Fibroblast of the aortic adventitia (primary cell): ENCODE measurements at regions not wholly inside any gene's neighbourhood (a gene's known extent, or its start where the extent isn't known, plus 50 kb on each side); places are given as distances from the start of the nearest gene placed in this dataset.

Experiments used
- DNase-seq: peaks from one replicate; pipeline ENCODE4 v3.0.0-alpha.2; 2010; ENCODE audit warnings: low read depth
- H3K4me3 ChIP-seq: 2 replicates; pipeline ENCODE4 v1.5.1; 2011; ENCODE audit warnings: low read depth, mild to moderate bottlenecking, control low read depth, low read length, moderate library complexity
- CTCF ChIP-seq: IDR thresholded peaks from 2 replicates; pipeline ENCODE4 v1.5.1; 2011; ENCODE audit warnings: mild to moderate bottlenecking, low read length, control low read depth, inconsistent platforms; ENCODE audit not compliant: insufficient read depth

DNA sequence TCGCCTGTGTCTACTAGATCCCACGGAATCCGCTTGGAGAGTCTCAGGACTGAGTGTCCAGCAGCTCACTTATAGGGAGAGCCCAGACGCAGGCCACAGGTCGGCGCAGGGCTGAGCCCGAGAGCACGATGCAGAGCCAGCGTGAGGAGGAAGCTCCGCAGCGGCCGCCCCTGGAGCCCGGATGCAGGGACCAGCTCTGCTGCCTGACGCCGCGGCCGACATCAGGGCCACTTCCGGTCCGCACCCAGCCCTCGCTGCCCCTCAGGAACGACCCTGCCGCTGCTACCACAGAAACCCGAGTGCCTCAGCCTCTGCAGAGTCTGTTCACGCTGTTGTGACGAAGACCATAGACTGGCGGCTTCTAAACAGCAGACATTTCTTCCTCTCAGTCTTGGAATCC, 275.8 kb upstream of the PPP2R2D start:
- no peak for TF ChIP-seq CTCF
- no peak for DNase-seq
- H3K4me3 ChIP-seq = no peak overlapping the region

- H3K4me3 ChIP-seq = no peak overlapping the region
- DNase-seq = no peak
- TF ChIP-seq CTCF = no peak
These were observed 274.5 kb upstream of the PPP2R2D start for GRCh38 chr10:131626274-131626673.

GRCh38 chr10:131629026-131629770, 271.6 kb upstream of the PPP2R2D start:
- TF ChIP-seq CTCF = no peak
- no peak overlapping the region for H3K4me3 ChIP-seq
- no peak for DNase-seq

DNA sequence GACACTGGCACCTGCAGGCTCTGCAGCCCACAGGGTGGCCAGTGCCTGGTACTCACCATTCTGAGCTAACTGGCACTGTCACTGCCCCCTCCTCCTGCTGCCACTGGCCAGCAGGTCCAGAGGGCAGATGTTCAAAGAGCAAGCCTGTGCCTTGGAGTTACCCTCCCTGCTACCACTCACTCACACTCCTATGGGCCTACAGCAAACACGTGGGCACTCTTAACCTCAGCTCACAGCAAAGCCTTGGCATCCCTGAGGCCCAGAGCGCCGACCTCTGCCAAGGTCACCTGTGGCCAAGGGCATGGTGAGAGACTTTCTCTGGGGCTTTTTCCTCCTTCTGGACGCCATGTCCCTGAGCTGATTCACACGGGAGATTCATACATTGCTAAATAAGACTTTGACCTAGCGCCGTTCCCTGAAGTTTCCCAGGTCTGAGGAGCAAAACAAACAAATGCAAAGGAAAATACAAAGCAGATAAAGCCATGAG, 270.0 kb upstream of the PPP2R2D start:
- no peak for TF ChIP-seq CTCF
- no peak for DNase-seq
- no peak overlapping the region for H3K4me3 ChIP-seq

DNA sequence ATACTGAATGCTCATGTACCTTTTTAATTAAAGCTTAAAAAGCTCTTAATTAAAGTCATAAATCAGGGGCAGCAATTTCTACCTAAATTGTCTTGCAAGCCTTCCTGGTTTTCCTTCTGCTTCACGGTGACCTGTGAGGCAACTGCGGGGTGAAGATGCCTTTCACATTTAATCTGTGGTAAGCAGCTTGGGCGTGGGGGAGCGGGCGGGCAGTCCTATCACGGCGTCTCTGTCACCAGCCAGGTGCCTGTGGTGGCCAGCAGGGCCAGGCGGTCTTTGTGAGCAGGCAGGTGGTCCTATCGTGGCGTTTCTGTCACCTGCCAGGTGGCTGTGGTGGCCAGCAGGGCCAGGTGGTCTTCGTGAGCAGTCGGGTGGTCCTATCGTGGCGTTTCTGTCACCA, 269.2 kb upstream of the PPP2R2D start:
- no peak for TF ChIP-seq CTCF
- no peak overlapping the region for H3K4me3 ChIP-seq
- DNase-seq = no peak

GRCh38 chr10:131635564-131636015, 265.2 kb upstream of the PPP2R2D start:
- TF ChIP-seq CTCF = no peak
- H3K4me3 ChIP-seq = no peak overlapping the region
- DNase-seq = no peak

GRCh38 chr10:131636116-131636515, 264.7 kb upstream of the PPP2R2D start:
- TF ChIP-seq CTCF = no peak
- DNase-seq = no peak
- H3K4me3 ChIP-seq = no peak overlapping the region
